Bronchial epithelial cell (primary cell): ENCODE measurements at regions not wholly inside any gene's neighbourhood (a gene's known extent, or its start where the extent isn't known, plus 50 kb on each side); places are given as distances from the start of the nearest gene placed in this dataset.

ENCODE experiments used
- DNase-seq: peaks from one replicate; pipeline ENCODE4 v3.0.0-alpha.2; 2010; ENCODE audit warnings: low read depth
- FAIRE-seq: peaks from 2 replicates; lab custom pipeline; 2011; peaks lifted over from hg19 to GRCh38; lab: Jason Lieb, UNC
- H3K27me3 ChIP-seq: 2 replicates; pipeline ENCODE4 v1.5.1; 2011; ENCODE audit warnings: low read length; ENCODE audit not compliant: control insufficient read depth, insufficient read depth
- H3K36me3 ChIP-seq: 2 replicates; pipeline ENCODE4 v1.5.1; 2011; ENCODE audit warnings: low read length; ENCODE audit not compliant: control insufficient read depth, insufficient read depth
- H3K4me3 ChIP-seq: 2 replicates; pipeline ENCODE4 v1.5.1; 2011; ENCODE audit warnings: mild to moderate bottlenecking, low read depth, low read length, control low read depth
- CTCF ChIP-seq: IDR thresholded peaks from 2 replicates; pipeline ENCODE4 v1.5.1; 2011; ENCODE audit warnings: mild to moderate bottlenecking, moderate library complexity, low read length, control low read depth, inconsistent platforms; ENCODE audit not compliant: insufficient read depth, severe bottlenecking

- FAIRE-seq = no peak
- no peaks in the 10 kb centered on the region for H3K27me3 ChIP-seq
- DNase-seq = no peak
- H3K36me3 ChIP-seq = no peaks in the 10 kb centered on the region
- no peak overlapping the region for H3K4me3 ChIP-seq
- no peak for TF ChIP-seq CTCF
These were observed 527.0 kb upstream of the TUSC1 start for GRCh38 chr9:26205261-26205660.

GRCh38 chr9:26193237-26193636 lies 515.0 kb upstream of the TUSC1 start:
- FAIRE-seq (no peak), DNase-seq (no peak)
- Histone ChIP-seq H3K36me3 (no peaks in the 10 kb centered on the region), H3K4me3 (no peak overlapping the region), H3K27me3 (no peaks in the 10 kb centered on the region)
- no peak for TF ChIP-seq CTCF

- no peak overlapping the region for H3K4me3 ChIP-seq
- no peak for TF ChIP-seq CTCF
- no peaks in the 10 kb centered on the region for H3K27me3 ChIP-seq
- no peaks in the 10 kb centered on the region for H3K36me3 ChIP-seq
- no peak for FAIRE-seq
- no peak for DNase-seq
These were observed 513.5 kb upstream of the TUSC1 start for GRCh38 chr9:26191711-26192110.

GRCh38 chr9:26181836-26182235 lies 503.6 kb upstream of the TUSC1 start:
- H3K36me3 ChIP-seq = no peaks in the 10 kb centered on the region
- H3K4me3 ChIP-seq = no peak overlapping the region
- no peak for TF ChIP-seq CTCF
- no peak for FAIRE-seq
- DNase-seq = no peak
- no peaks in the 10 kb centered on the region for H3K27me3 ChIP-seq

- DNase-seq = no peak
- FAIRE-seq = no peak
- no peak for TF ChIP-seq CTCF
These were observed 498.4 kb upstream of the TUSC1 start for GRCh38 chr9:26176628-26177027.

GRCh38 chr9:26175264-26175663 lies 497.0 kb upstream of the TUSC1 start:
- DNase-seq (no peak), FAIRE-seq (no peak)
- TF ChIP-seq CTCF = no peak

More at GRCh38 chr9:26176628-26177027, 498.4 kb upstream of the TUSC1 start:
- no peaks in the 10 kb centered on the region for H3K36me3 ChIP-seq
- no peaks in the 10 kb centered on the region for H3K27me3 ChIP-seq
- no peak overlapping the region for H3K4me3 ChIP-seq

More at GRCh38 chr9:26175264-26175663, 497.0 kb upstream of the TUSC1 start:
- H3K27me3 ChIP-seq = no peaks in the 10 kb centered on the region
- no peaks in the 10 kb centered on the region for H3K36me3 ChIP-seq
- no peak overlapping the region for H3K4me3 ChIP-seq
